G401 (cell line): ENCODE measurements at regions not wholly inside any gene's neighbourhood (a gene's known extent, or its start where the extent isn't known, plus 50 kb on each side); places are given as distances from the start of the nearest gene placed in this dataset.
A peak's percentile ranks its signal among the peaks of the same experiment; 100 is the strongest.
"Not testable (repeated sequence)": the region's sequence is repeated elsewhere in the genome, so short reads cannot be mapped to it uniquely, and the experiment has no call there.

ENCODE experiments used
- DNase-seq: peaks from one replicate; pipeline ENCODE4 v3.0.0-alpha.2; 2015; ENCODE audit warnings: low spot score
- in situ Hi-C: cut with HindIII; loops from 2 replicates; pipeline ENCODE4 v1.10.0; 2016; ENCODE audit warnings: low sequenced_read_pairs, mixed read lengths

DNA sequence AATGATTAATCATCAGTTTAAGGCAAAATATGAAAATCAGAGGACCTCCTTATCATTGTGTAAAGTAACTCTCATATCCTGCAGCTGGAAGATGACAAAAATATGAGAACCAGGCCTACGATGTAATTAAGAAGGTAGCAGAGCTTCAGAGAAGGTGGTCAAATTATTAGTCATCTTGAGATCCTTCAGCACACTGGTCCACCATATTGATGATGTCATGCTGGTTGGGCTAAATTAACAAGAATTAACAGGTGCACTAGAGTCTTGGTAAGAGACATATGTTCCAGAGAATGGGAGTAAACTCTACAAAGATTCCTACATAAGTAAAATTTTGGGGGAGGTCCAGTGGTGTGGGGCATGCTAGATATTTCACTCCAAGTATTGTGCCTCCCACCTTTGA is 112.8 kb downstream of the OTOR start:
- DNase-seq = no peak

DNA sequence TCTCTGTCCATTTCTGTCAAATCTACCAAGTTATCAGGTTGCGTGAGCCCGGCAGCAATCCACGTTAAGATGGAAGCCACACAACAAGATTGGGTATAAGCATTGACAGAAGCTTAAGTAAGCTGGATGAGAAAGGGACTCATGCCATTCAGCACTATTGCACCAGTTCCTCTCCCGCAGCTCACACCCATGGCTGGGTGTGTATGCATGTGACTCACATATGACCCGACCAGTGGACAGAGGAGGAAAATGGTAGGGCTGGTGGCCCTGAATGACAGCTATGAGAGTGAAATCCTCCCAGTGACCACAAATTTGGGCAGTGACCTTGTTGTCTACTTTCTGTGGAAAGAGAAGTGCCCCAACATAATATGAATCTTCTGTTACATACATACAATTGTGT is 113.5 kb downstream of the OTOR start:
- in situ Hi-C loops = no loop called here
- DNase-seq = no peak

More for the DNA sequence above, 112.8 kb downstream of the OTOR start:
- in situ Hi-C loops = no loop called here

DNA sequence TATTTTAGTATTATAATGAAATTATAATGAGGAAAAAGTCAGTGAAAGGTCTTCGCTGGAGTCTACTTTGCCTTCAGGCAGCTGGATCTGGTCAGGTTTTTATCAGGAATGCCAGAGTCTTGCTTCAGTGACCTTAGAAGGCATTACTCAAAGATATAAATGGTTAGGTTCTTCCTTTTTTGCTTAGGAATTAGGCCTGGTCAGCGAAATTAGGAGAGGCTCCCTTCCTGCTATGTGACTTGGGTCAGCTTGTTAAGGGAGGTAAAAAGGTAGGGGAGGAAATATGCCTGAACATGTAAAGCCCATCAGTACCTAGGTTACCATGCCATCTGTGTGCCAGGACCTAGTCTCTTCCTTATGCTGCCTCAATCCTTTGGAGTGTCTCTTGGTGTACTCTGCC is 115.1 kb downstream of the OTOR start:
- in situ Hi-C loops = no loop called here
- DNase-seq = no peak

DNA sequence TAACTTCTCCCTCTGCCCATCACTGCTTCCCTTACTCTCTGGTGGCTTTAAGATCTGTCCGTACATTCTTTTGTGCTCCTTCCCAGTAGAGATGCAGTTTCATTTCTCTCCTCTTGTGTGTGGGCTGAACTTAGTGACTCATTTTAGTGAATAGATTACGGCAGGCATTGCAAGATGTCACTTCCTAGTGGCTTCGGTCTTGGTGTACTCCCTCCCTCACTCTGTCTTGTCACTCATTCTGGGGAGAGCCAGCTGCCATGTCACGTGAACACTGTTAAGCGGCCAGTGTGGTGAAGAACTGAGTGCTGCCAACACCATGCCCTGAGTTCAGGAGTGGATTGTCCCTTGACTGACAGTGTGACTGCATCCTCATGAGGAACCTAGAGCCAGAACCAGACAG is 115.9 kb downstream of the OTOR start:
- no peak for DNase-seq
- in situ Hi-C loops = no loop called here

DNA sequence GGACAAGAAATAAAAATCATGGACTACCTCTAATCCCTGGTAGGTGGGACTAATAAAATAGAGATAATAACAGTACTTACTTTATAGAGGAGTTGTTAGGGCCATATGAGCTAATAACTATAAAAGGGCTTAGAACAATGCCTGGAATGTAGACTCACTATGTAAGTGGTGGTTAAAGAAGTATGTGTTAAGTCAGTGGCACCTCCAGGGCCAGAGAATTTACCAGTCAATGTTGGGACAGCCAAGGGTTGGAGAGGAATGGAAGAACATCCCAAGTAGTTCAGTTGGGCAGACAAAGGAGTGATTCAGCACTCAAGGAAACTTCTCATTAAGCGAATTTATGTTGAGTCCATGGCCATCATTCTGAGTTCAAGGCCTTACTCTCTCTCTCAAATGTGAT is 116.8 kb downstream of the OTOR start:
- DNase-seq = no peak
- in situ Hi-C loops = no loop called here

DNA sequence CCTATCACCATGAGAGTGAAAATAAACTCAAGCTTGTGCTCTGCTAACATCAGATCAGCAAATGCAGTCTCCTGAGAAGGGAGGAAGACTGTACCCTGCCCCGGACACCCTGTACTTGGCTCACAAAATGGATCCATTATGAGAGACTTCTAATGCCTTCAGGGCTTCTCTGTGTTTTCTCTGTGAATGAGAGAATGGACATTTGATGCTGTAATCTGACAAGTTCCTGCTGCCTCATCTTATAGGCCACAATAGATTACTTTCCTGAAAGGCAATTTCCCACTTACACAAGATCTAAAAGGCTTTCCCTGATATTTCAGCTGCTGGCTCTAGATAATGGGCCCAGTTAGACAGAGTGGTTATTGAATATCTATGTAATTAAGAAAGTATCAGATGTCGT is 117.2 kb downstream of the OTOR start:
- DNase-seq = no peak
- in situ Hi-C loops = no loop called here

DNA sequence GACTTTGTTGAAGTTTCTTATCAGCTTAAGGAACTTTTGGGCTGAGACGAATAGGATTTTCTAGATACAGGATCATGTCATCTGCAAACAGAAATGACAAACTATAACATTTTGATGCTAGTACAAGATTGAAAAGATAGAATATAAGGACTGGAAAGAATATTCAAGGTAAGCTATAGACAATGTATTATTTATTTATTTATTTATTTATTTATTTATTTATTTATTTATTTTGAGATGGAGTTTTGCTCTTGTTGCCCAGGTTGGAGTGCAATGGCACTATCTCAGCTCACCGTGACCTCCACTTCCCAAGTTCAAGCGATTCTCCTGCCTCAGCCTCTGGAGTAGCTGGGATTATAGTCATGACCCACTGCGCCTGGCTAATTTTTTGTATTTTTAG is 125.0 kb downstream of the OTOR start:
- DNase-seq, in situ Hi-C loops: not testable (repeated sequence)

DNA sequence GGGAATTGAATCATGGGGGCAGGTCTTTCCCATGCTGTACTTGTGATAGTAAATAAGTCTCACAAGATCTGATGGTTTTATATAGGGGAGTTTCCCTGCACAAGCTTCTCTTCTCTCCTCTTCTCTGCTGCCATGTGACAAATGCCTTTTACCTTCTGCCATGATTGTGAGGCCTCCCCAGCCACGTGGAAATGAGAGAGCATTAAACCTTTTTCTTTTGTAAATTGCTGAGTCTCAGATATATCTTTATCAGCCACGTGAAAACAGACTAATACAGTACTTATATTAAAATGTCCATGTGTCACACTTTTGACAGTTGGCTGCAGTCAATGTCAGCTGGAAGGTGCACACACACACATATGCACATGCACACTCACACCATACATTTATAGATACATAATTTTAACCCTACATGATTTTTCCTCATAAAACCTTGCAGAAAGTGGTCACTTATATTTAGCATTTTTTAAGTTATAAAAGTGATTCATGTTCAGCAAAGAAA is 128.9 kb downstream of the OTOR start:
- in situ Hi-C loops = no loop called here
- no peak for DNase-seq

DNA sequence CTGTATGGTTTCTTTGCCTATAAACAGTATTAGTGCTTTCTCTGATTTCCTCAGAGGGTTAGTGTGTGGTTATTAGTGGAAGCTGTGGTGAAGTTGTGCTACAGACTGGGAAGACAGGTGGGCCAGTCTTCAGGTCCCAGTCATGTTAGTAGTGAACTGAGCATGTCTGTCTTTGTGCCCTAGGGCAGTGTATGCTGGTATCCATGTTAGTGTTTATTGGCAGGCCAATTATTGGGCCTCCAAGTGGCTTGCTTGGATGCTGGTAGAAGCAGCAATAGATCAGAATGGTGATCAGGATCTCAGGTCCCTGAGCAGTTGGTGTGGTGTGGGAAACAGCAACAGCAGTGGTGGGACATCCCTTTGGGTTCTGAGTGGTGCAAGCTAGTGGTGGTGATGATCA is 137.6 kb downstream of the OTOR start:
- no peak for DNase-seq
- in situ Hi-C loops = no loop called here

DNA sequence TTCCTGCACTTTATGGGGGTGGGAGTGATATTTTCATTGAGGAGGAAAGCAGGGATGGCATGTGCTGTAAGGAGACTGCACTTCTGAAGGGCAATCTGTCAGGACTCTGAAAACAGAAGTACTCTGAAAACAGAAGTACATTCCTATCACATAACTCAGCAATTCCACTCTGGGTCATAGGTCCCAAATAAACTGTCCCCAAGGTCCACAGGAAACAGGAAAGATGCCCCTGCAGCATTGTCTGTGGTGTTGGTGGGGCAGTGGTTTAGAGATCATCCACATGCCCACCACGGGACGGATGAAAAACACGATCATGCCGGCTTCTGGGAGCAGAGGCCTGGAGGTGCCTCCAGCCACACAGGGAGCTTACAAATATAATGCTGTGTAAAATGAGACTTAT is 150.3 kb downstream of the OTOR start:
- no peak for DNase-seq
- in situ Hi-C loops = no loop called here

DNA sequence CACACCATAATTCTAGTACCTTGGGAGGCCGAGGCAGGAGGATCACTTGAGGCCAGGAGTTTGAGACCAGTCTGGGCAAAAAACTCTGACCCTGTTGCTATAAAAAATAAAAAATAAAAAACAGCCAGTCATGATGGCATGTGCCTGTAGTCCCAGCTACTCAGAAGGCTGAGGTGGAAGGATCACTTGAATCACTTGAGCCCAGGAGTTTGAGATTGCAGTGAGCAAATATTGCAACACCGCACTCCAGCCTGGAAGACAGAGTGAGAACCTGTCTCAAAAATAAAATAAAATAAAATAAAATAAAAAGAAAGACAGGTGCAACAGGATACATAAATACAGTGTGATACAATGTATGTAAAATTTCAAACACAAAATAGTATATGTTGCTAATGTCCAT is 154.5 kb downstream of the OTOR start:
- no peak for DNase-seq

DNA sequence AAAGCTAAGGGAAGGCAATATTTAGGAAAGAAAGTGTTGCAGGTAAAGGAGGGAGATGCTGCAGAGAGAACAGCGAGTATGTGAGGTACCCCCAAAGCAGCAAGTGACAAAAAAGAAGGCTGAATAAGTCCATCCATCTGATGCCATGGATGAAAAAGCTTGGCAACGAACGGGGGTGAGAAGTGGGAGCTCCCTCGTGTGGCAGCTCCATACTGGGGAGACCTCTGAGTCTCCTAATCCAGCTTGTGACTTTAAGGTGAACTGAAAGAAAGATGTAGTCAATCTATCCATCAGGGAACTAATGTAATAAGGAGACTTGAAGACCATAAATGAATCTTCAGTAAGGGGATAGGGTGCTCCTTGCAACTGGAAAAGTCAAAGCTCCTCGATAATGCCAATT is 156.6 kb downstream of the OTOR start:
- in situ Hi-C loops = no loop called here
- DNase-seq = no peak

More for the DNA sequence above, 154.5 kb downstream of the OTOR start:
- in situ Hi-C loops = no loop called here

DNA sequence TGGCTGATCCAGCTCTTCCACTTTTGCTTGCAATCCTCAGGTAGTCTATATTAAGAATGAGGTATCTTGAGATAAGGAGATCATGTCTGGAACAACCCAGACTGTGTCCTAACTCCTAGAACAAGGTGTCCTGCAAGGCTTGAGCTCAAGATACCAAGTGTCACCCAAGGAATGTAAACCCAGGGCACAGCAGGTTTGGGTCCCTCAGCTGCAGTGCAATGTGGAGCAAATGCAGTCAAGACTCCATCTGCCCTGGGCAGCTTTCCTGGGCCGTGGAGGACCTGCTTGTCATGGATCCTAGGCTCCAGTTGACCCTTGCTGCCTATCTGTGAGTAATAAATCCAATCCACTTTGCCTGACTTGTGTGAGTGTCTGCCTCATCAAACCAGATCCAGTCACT is 166.1 kb downstream of the OTOR start:
- in situ Hi-C loops = no loop called here
- DNase-seq = no peak

DNA sequence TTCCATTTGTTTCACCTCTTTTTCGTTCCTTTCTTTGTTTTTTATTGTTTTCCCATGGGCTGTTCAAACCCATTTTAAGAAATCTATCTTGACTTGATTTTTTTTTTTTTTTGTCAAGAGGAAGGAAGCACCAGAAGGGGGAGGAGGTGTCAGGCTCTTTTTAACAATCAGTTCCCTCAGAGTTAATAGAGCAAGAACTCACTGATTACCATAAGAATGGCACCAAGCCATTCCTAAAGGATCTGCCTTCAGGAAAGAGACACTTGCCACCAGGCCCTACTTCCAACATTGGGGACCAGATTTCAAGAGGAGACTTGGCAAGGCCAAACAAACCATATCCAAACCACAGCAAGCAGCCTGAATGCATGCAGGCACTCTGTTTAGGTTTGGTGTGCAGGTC is 168.0 kb downstream of the OTOR start:
- in situ Hi-C loops = no loop called here
- DNase-seq = no peak

DNA sequence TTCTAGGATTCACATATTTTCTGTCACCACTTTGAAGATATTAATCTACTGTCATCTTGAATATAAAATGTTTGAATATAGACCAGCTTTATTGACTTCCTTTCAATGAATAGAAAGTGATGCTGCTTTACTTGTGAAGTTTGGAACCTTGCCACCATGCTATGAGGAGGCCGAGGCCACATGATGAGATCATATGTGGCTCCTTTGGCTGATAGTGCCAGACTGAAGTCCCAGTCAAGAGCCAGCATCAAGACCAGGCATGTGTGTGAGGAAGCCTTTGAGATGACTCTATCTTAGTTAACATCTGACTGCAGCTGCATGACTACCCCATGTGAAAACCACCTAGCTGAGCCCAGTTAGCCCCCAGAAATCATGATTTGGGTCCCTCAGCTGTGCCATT is 169.5 kb downstream of the OTOR start:
- peak; percentile 28 for DNase-seq
- in situ Hi-C loops = no loop called here

DNA sequence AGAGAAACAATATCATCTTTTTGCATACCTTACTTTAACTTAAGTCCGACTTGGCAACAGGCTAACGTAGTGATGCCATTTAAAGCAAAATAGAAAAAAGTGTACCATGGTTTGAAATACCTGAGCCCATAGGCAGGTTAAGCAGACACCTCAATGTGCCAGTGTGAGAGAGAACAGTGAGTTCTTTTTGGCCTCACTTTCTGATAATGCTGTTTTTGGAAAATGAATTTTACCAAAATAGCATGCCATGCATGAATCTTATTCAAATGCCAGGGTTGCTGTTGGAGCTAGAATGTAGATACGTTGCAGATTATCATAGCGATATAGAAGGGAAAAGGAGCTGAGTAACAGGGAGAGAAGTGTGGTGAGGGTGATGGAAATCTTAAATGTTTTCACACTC is 170.2 kb downstream of the OTOR start:
- in situ Hi-C loops = no loop called here
- peak; percentile 68 for DNase-seq

DNA sequence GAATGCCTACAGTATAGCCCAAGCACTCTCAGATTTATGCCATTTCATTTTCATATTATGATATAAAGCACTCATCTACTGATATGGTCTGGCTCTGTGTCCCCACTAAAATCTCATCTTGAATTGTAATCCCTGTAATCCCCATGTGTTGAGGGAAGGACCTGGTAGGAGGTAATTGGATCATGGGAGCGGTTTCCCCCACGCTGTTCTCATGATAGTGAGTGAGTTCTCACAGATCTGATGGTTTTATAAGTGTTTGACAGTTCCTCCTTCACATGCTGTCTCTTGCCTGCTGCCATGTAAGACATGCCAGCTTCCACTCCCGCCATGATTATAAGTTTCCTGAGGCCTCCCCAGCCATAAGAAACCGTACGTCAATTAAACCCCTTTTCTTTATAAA is 171.7 kb downstream of the OTOR start:
- in situ Hi-C loops = no loop called here
- no peak for DNase-seq

DNA sequence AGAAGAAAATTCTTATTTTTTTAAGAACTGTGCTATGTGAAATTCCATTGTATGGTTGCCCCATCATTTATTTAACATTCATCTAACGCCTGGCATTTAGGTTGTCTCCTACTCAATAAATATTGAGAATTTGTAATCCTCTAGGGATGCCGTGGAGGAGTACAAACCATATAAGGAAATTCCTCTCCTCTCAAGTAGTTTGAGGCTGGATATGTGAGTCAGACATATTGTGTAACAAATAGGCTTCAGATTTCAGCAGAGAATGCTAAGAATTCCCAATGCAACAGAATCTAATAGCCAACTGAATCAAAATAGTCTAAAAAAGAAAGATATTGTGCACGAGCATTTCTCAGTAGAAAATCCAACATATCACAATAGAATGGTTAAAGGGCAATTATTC is 174.7 kb downstream of the OTOR start:
- DNase-seq = no peak
- in situ Hi-C loops = no loop called here

DNA sequence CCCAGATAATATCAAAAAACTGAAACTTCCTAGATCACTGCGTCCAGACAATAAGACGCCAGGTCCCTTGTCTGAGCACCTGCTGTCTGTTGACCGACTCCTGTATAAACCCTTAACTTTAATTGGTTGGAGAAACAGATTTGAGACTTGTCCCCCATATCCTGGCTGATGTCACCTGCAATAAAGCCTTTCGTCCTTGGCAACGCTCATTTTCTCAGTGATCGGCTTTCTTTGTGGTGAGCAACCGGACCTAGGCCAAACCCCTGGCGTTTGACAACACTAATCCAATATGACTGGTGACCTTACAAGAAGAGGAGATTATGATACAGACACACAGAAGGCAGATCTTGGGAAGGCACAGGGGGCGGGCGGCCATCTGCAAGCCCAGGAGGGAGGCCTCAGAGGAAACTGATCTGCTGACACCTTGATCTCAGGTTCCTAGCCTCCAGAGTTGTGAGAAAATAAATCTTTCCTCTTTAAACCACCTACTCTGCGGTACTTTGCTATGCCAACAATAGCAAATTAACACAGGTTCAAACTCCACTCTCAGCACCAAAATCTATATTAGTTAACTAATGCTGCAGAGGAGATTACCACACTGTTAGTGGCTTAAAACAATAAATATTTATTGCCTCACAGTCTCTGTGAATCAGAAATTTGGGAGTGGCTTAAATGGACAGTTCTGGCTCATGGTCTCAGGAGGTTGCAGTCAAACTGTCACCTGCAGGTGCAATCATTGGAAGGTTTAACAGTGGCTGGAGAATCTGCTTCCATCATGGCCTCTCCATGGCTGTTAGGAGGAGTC is 178.7 kb downstream of the OTOR start:
- in situ Hi-C loops = no loop called here
- peak; percentile 17 for DNase-seq

DNA sequence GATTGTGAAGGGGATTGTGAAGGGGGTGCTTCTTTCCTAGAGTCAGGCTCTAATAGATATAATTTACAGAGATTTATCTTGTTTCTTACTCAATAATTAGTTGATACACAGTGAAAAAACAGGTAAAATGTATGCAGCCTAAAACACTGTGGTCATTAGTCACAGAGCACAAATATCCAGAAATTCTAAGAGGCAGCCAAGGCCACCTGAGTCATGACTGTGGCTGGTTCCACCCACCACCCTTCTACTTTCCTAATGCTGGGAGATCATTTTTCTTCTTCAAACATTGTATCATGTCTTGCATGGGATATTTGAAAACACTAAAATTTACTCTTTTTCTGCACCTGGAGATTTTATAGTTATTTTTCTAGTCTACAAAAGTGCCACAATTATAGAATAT is 181.6 kb downstream of the OTOR start:
- DNase-seq = no peak
- in situ Hi-C loops = no loop called here

DNA sequence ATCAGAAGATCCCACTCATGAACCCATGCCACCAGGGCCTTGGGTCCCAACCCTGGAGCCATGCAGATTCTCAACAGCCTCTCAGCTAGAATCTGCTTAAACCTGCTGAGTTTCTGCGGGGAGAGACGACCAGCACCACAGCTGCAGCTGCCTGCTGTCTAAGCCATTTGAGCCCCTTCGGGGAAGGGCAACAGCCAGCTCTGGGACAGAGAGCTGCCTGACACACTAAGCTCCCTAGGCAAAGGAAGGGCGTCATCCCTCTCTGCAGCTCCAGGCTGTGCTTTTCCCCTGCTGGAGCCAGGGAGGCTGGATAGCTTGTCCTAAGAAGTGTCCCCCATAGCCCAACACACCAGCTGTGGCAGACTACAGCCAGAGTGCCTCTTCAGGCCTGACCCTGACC is 182.5 kb downstream of the OTOR start:
- no peak for DNase-seq
- in situ Hi-C loops = no loop called here
